HFFc6 (cell line): ENCODE measurements at regions not wholly inside any gene's neighbourhood (a gene's known extent, or its start where the extent isn't known, plus 50 kb on each side); places are given as distances from the start of the nearest gene placed in this dataset.

ENCODE experiments used
- DNase-seq: peaks from one replicate; pipeline ENCODE4 v3.0.0-alpha.2; 2018
- H3K27ac Mint-ChIP-seq: 2 replicates; pipeline ENCODE4 v1.8.0; 2020; ENCODE audit warnings: mild to moderate bottlenecking, mixed read lengths
- H3K27me3 Mint-ChIP-seq: 2 replicates; pipeline ENCODE4 v1.8.0; 2021; ENCODE audit warnings: mild to moderate bottlenecking, moderate library complexity, mixed read lengths; ENCODE audit not compliant: insufficient read depth
- H3K36me3 Mint-ChIP-seq: 2 replicates; pipeline ENCODE4 v1.8.0; 2021; ENCODE audit warnings: low read depth, mixed read lengths
- H3K4me1 Mint-ChIP-seq: 2 replicates; pipeline ENCODE4 v1.8.0; 2020; ENCODE audit warnings: low read depth, mixed read lengths
- H3K4me3 Mint-ChIP-seq: 2 replicates; pipeline ENCODE4 v1.8.0; 2020; ENCODE audit warnings: mild to moderate bottlenecking, moderate library complexity, mixed read lengths
- H3K9me3 Mint-ChIP-seq: 2 replicates; pipeline ENCODE4 v1.8.0; 2020; ENCODE audit warnings: mild to moderate bottlenecking, mixed read lengths
- CTCF ChIP-seq: fragments of 200-600 bp; sonication (generic); IDR thresholded peaks from 2 replicates; pipeline ENCODE4 v1.5.0; 2021; ENCODE audit warnings: antibody characterized with exemption, mild to moderate bottlenecking

- no peak for DNase-seq
- peaks cover 8% of the 10 kb centered on the region for H3K9me3 Mint-ChIP-seq
- H3K4me3 Mint-ChIP-seq: no peak overlapping the region
- no peak overlapping the region for H3K27ac Mint-ChIP-seq
- TF ChIP-seq CTCF: no peak
- H3K36me3 Mint-ChIP-seq: peaks cover 21% of the 10 kb centered on the region
- no peaks in the 10 kb centered on the region; the same call in 1 of the 2 replicates for H3K27me3 Mint-ChIP-seq
- peaks cover 23% of the 10 kb centered on the region for H3K4me1 Mint-ChIP-seq
Measured at GRCh38 chr22:27490080-27490479, 311.5 kb downstream of the MN1 start.

GRCh38 chr22:27491888-27492287, 309.7 kb downstream of the MN1 start:
- Mint-ChIP-seq H3K4me1 (peaks cover 23% of the 10 kb centered on the region), H3K9me3 (peaks cover 4% of the 10 kb centered on the region; the same call in 1 of the 2 replicates), H3K27ac (no peak overlapping the region), H3K27me3 (no peaks in the 10 kb centered on the region; the same call in 1 of the 2 replicates), H3K4me3 (no peak overlapping the region), H3K36me3 (peaks cover 15% of the 10 kb centered on the region)
- no peak for DNase-seq
- no peak for TF ChIP-seq CTCF

DNA sequence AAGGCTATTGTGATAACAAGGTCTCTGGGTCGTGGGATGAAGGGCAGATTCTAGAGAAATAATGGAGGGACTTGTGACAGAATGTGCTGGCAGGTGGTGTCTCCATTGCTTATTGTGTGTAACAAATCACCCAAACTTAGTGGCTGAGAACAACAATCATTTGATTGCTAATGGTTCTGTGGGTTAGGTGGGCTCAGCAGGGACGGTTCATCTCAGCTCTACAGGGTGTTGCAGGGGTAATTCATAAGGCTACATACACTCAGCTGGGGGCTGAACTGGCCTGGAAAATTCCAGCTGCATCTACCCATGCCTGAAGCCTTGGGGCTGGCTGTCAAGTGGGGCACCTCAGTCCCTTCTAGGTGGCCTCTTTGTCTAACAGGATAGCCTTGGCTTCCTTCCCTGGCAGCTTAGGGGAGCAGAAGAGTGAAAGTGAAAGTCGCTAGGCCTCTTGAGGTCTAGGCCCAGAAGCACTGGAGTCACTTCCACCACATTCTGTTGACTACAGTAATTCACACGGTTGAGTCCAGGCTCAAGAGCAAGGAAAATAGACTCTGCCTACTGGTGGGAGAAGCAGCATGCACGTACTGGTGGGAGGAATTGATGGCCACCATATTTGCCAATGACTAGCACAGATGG, 308.9 kb downstream of the MN1 start:
- peaks cover 23% of the 10 kb centered on the region for H3K4me1 Mint-ChIP-seq
- TF ChIP-seq CTCF: no peak
- H3K4me3 Mint-ChIP-seq: no peak overlapping the region
- DNase-seq: no peak
- H3K27ac Mint-ChIP-seq: no peak overlapping the region
- H3K36me3 Mint-ChIP-seq: peaks cover 15% of the 10 kb centered on the region
- H3K27me3 Mint-ChIP-seq: no peaks in the 10 kb centered on the region; the same call in 1 of the 2 replicates
- peaks cover 4% of the 10 kb centered on the region; the same call in 1 of the 2 replicates for H3K9me3 Mint-ChIP-seq

DNA sequence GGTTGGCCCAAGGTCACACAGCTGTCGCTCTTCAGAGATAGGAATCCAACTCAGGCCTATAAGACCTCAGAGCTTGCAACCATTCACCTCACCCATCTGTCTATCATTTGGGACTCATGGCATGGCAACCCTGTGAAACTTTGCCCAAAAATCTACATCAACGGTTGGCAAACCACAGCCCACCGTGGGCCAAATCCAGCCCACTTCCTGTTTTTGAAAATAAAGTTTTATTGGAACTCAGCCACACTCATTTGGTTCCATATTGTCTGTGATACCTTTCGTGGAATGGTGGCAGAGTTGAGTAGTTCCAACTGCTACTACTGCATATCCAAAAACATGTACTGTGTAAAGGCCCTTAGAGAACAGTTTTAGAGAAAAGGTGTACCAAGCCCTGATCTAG, 307.8 kb downstream of the MN1 start:
- H3K27ac Mint-ChIP-seq: no peak overlapping the region
- H3K4me3 Mint-ChIP-seq: no peak overlapping the region
- peaks cover 13% of the 10 kb centered on the region for H3K4me1 Mint-ChIP-seq
- H3K36me3 Mint-ChIP-seq: peaks cover 15% of the 10 kb centered on the region
- no peaks in the 10 kb centered on the region for H3K27me3 Mint-ChIP-seq
- TF ChIP-seq CTCF: no peak
- no peak for DNase-seq
- peaks cover 4% of the 10 kb centered on the region; the same call in 1 of the 2 replicates for H3K9me3 Mint-ChIP-seq

- Mint-ChIP-seq H3K4me3 (no peak overlapping the region), H3K27me3 (no peaks in the 10 kb centered on the region), H3K36me3 (peaks cover 15% of the 10 kb centered on the region), H3K27ac (no peak overlapping the region), H3K9me3 (peaks cover 4% of the 10 kb centered on the region; the same call in 1 of the 2 replicates), H3K4me1 (peaks cover 3% of the 10 kb centered on the region)
- DNase-seq: no peak
- no peak for TF ChIP-seq CTCF
Measured at GRCh38 chr22:27494785-27495184, 306.8 kb downstream of the MN1 start.
